ENCODE measurements at regions not wholly inside any gene's neighbourhood (a gene's known extent, or its start where the extent isn't known, plus 50 kb on each side); places are given as distances from the start of the nearest gene placed in this dataset.

- TF ChIP-seq CTCF (IDR thresholded peaks at IDR 0.05) (no peak), EZH2 (IDR thresholded peaks at IDR 0.05; ENCODE audit: borderline replicate concordance, insufficient read depth, low read depth, low read length, poor library complexity, severe bottlenecking) (no peak)
Measured at GRCh38 chr16:55062442-55062841, 131.8 kb downstream of the IRX5 start.
